ENCODE measurements at regions not wholly inside any gene's neighbourhood (a gene's known extent, or its start where the extent isn't known, plus 50 kb on each side); places are given as distances from the start of the nearest gene placed in this dataset.

- TF ChIP-seq CTCF (IDR thresholded peaks at IDR 0.05) (no peak), POLR2A (IDR thresholded peaks at IDR 0.05) (no peak), POLR2AphosphoS5 (IDR thresholded peaks at IDR 0.05) (no peak), EP300 (IDR thresholded peaks at IDR 0.05) (no peak)
Measured at GRCh38 chr11:11025087-11025486, 167.2 kb upstream of the ZBED5 start.

Data from stomach (tissue), 4 donors.